Endodermal cell (in vitro differentiated cells): ENCODE measurements at regions not wholly inside any gene's neighbourhood (a gene's known extent, or its start where the extent isn't known, plus 50 kb on each side); places are given as distances from the start of the nearest gene placed in this dataset.

ENCODE experiments used
- DNase-seq: peaks from one replicate; pipeline ENCODE4 v3.0.0-alpha.2; 2017
- H3K27ac ChIP-seq: 2 replicates; pipeline ENCODE4 v1.5.1; 2013; ENCODE audit warnings: mild to moderate bottlenecking, low read depth, low read length, moderate library complexity
- H3K27me3 ChIP-seq: 2 replicates; pipeline ENCODE4 v1.6.1; 2013; ENCODE audit warnings: mild to moderate bottlenecking, low read length, moderate library complexity; ENCODE audit not compliant: insufficient read depth, control insufficient read depth, poor library complexity, severe bottlenecking
- H3K36me3 ChIP-seq: 2 replicates; pipeline ENCODE4 v1.7.0; 2013; ENCODE audit warnings: mild to moderate bottlenecking, low read length, moderate library complexity; ENCODE audit not compliant: control insufficient read depth, insufficient read depth
- H3K4me1 ChIP-seq: one replicate; pipeline ENCODE4 v1.7.0; 2013; ENCODE audit warnings: low read length; ENCODE audit not compliant: control insufficient read depth, insufficient read depth
- H3K4me3 ChIP-seq: 2 replicates; pipeline ENCODE4 v1.5.1; 2013; ENCODE audit warnings: mild to moderate bottlenecking, low read length, moderate library complexity
- H3K9ac ChIP-seq: 2 replicates; pipeline ENCODE4 v1.6.1; 2013; ENCODE audit warnings: mild to moderate bottlenecking, low read length, moderate library complexity; ENCODE audit not compliant: poor library complexity, severe bottlenecking; ENCODE audit errors: extremely low read depth
- H3K9me3 ChIP-seq: 2 replicates; pipeline ENCODE4 v1.6.1; 2013; ENCODE audit warnings: mild to moderate bottlenecking, low read length, moderate library complexity; ENCODE audit not compliant: control insufficient read depth
- H3K27ac Mint-ChIP-seq: 2 replicates; pipeline ENCODE4 v1.8.0; 2020; ENCODE audit warnings: mixed read lengths
- H3K27me3 Mint-ChIP-seq: 2 replicates; pipeline ENCODE4 v1.8.0; 2021; ENCODE audit warnings: mild to moderate bottlenecking, mixed read lengths; ENCODE audit not compliant: insufficient read depth
- H3K36me3 Mint-ChIP-seq: 2 replicates; pipeline ENCODE4 v1.8.0; 2020; ENCODE audit warnings: low read depth, mixed read lengths
- H3K4me1 Mint-ChIP-seq: 2 replicates; pipeline ENCODE4 v1.8.0; 2020; ENCODE audit warnings: mixed read lengths
- H3K4me3 Mint-ChIP-seq: 2 replicates; pipeline ENCODE4 v1.8.0; 2020; ENCODE audit warnings: mild to moderate bottlenecking, moderate library complexity, mixed read lengths
- H3K9me3 Mint-ChIP-seq: 2 replicates; pipeline ENCODE4 v1.8.0; 2020; ENCODE audit warnings: mild to moderate bottlenecking, mixed read lengths
- CTCF ChIP-seq: fragments of 200-600 bp; sonication (generic); conservative IDR thresholded peaks from 2 replicates; pipeline ENCODE4 v1.5.0; 2021; ENCODE audit warnings: antibody characterized with exemption, mild to moderate bottlenecking
- WGBS, 2 experiments: methylation state at CpG; one replicate each; pipeline versions ENCODE4 v1.1.5 to v1.1.7; 2013; ENCODE audit warnings: missing lambda C conversion rate in 2 of 2, mixed read lengths in 1 of 2; ENCODE audit not compliant: insufficient coverage in 1 of 2, insufficient read length in 1 of 2; 5-methylcytosine and 5-hydroxymethylcytosine counted together

DNA sequence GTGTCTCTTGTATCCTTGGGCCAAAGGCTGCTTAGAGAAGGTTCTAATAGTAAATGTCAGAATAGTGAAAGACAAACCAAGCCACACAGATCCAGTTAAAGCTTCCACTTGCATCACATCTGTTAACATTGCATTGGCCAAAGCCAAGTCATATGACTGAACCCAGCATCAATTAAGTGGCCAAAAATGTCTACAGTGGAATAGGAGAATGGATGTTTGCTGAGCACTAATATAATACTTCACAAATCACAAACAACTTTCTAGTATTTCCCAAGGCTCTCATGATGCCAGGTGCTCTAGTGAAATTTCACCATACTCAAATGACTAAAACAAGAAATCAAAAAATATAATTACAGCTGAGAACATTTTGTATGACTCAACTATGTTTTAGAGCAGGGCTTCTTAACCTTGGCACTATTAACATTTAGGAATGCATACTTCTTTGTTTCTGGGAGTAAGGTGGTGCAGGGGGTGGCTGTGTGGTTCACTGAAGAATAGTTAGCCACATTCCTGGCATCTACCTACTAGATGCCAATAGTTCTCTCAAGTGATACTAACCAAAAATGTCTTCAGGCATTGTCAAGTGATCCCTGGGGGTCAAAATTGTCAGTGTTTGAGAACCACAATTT lies 148.0 kb upstream of the SPTLC3 start:
- no peaks in the 10 kb centered on the region for H3K4me1 Mint-ChIP-seq
- Histone ChIP-seq H3K36me3 (no peaks in the 10 kb centered on the region), H3K9ac (no peak overlapping the region), H3K4me3 (no peak overlapping the region), H3K27me3 (no peaks in the 10 kb centered on the region), H3K4me1 (no peaks in the 10 kb centered on the region), H3K27ac (no peak overlapping the region), H3K9me3 (peaks cover 3% of the 10 kb centered on the region)
- no peaks in the 10 kb centered on the region for H3K36me3 Mint-ChIP-seq
- peaks cover 1% of the 10 kb centered on the region for H3K9me3 Mint-ChIP-seq
- DNase-seq = no peak
- no peak overlapping the region for H3K27ac Mint-ChIP-seq
- no peak for TF ChIP-seq CTCF
- H3K4me3 Mint-ChIP-seq = no peak overlapping the region
- H3K27me3 Mint-ChIP-seq = no peaks in the 10 kb centered on the region

DNA sequence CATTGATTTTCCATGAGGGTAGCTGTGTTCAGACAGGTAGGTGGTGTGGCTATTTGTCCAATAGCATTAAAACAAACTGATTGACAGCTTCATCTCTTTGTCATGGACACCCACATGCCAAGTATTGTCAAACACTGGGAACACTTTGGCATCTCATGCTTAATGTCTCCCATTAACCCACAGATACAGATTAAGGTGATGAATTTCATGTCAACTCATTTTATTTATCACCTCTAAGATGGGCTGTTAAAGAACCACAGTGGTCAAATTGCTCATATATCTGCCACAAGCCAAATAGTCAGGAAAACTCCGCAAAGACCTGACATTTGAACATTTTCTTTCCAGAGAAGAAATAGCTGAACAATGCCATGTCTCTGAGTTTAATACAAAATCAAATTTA lies 139.1 kb upstream of the SPTLC3 start:
- Mint-ChIP-seq H3K27ac (no peak overlapping the region), H3K9me3 (no peaks in the 10 kb centered on the region), H3K27me3 (no peaks in the 10 kb centered on the region), H3K4me3 (no peak overlapping the region), H3K36me3 (no peaks in the 10 kb centered on the region), H3K4me1 (no peaks in the 10 kb centered on the region)
- no peaks in the 10 kb centered on the region for H3K36me3 ChIP-seq
- H3K9me3 ChIP-seq = no peaks in the 10 kb centered on the region
- no peak for TF ChIP-seq CTCF
- no peaks in the 10 kb centered on the region for H3K4me1 ChIP-seq
- no peaks in the 10 kb centered on the region for H3K27me3 ChIP-seq
- no peak overlapping the region for H3K4me3 ChIP-seq
- DNase-seq = no peak
- WGBS, 2 experiments = 100% methylated on average over 1 of the region's 1 CpG; no CpG with 5 or more reads in 1 of the 2 experiments
- no peak overlapping the region for H3K9ac ChIP-seq
- no peak overlapping the region for H3K27ac ChIP-seq

- no peaks in the 10 kb centered on the region for H3K9me3 Mint-ChIP-seq
- WGBS, 2 experiments = 90 to 95% methylated on average over 2 of the region's 2 CpGs
- H3K27me3 ChIP-seq = no peaks in the 10 kb centered on the region
These were observed 138.2 kb upstream of the SPTLC3 start for GRCh38 chr20:12870588-12870987.

More at GRCh38 chr20:12870588-12870987, 138.2 kb upstream of the SPTLC3 start:
- no peak for TF ChIP-seq CTCF
- Histone ChIP-seq H3K27ac (no peak overlapping the region), H3K36me3 (no peaks in the 10 kb centered on the region), H3K9me3 (no peaks in the 10 kb centered on the region), H3K9ac (no peak overlapping the region), H3K4me1 (no peaks in the 10 kb centered on the region), H3K4me3 (no peak overlapping the region)
- Mint-ChIP-seq H3K4me3 (no peak overlapping the region), H3K36me3 (no peaks in the 10 kb centered on the region), H3K27ac (no peak overlapping the region), H3K4me1 (no peaks in the 10 kb centered on the region), H3K27me3 (no peaks in the 10 kb centered on the region)
- no peak for DNase-seq
